GM12873 (cell line): ENCODE measurements at regions not wholly inside any gene's neighbourhood (a gene's known extent, or its start where the extent isn't known, plus 50 kb on each side); places are given as distances from the start of the nearest gene placed in this dataset.

ENCODE experiments used
- CTCF ChIP-seq: IDR thresholded peaks from 2 replicates; pipeline ENCODE4 v1.5.1; 2012; ENCODE audit warnings: low read depth, mild to moderate bottlenecking, moderate library complexity, low read length, control low read depth; ENCODE audit not compliant: insufficient read depth; ENCODE audit errors: missing control alignments

- no peak for TF ChIP-seq CTCF
Observed at GRCh38 chr1:30623431-30623830, 100.0 kb downstream of the MATN1 start.

- TF ChIP-seq CTCF, result no peak
Observed at GRCh38 chr1:30619619-30620018, 103.8 kb downstream of the MATN1 start.

DNA sequence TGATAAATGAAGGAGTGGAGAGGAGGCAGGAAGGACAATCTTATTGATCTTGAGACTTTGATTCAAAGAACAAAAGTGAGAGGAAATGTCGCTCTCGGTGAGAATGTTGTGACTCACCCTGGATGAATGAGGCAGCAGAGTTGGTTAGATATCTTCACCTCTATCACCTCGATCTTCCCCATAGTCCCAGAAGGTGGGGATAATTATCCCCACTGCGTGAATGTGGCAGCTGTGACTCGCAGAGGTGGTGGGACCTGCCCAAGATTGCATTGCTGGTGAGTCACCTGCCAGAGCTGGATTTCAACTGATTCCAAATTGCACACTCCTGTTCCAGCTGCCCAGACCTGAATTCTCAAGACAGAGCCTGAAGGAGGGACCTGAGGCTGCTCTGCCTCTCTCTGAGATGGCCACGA is 105.0 kb downstream of the MATN1 start:
- TF ChIP-seq CTCF, result no peak

- TF ChIP-seq CTCF, result no peak
Observed at GRCh38 chr1:30616759-30617158, 106.6 kb downstream of the MATN1 start.

DNA sequence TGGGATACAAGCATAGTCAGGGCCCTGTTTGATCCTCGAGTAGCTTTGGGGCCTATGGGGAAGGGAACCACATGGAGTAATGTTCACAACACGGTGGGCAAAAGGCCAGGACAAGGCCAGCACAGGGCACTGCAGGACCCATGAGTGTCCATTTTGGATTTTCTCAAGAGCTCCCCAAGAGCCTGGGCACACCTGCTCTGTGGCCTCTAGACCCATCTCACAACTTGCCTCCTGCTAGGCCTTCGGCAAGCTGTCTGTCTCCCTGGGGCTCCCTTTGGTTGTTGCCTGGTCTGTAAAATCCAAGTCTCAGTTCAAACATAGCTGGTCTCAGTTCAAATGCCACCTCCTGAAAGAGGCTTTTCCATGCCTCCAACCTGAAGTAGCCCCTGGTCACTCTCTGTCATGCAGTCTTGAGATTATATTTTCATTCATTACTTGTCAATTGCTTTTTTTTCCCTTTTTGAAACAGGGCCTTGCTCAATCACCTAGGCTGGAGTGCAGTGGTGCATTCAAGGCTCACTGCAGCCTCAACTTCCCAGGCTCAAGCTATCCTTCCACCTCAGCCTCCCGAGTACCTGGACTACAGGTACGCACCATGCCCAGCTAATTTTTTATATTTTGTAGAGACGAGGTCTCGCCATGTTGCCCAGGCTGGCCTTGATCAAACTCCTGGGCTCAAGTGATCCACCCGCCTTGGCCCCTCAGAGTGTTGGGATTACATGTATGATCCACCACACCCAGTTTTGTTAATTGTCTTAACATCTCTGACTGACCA is 107.4 kb downstream of the MATN1 start:
- no peak for TF ChIP-seq CTCF

GRCh38 chr1:30615076-30615795 is 108.1 kb downstream of the MATN1 start:
- TF ChIP-seq CTCF, result no peak

DNA sequence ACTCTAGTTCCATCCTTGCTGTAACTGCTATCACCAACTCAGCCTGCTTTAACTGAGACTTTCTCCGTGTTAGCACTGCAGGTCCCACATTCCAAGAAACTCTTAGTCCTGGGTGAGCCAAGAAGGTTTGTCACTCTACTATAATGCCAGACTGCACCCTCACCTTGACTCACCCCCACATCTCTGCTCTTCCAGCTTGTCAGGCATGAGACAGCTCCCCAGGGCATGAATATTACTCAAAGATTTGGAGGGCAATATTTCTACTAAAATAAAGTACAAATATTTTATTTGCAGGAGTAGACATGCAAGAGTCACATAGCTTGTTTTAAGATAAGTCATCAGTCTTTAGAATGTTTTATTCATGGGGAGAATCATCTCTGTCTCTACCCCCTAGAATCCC is 110.2 kb downstream of the MATN1 start:
- no peak for TF ChIP-seq CTCF
